ENCODE measurements at regions not wholly inside any gene's neighbourhood (a gene's known extent, or its start where the extent isn't known, plus 50 kb on each side); places are given as distances from the start of the nearest gene placed in this dataset.

DNA sequence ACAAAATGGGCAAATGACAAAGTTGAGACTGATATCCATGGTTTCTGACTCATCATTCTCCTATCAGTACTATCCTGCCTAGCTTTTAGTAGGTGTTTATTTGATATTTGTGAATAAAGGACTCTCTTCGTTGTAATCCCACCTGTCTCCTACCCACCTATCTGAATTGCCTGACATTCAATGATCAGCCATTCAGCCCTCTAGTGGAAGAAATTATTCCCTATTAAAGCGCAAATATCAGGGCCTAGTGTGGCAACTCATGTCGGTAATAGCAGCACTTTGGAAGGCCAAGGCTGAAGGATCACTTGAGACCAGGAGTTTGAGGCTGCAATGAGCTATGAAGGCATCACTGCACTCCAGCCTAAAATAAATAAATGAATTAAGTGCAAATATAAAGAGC, 195.7 kb upstream of the SETMAR start:
- TF ChIP-seq GABPA (IDR thresholded peaks at IDR 0.05 in 1 of 2, conservative IDR thresholded peaks at IDR 0.05 in 1 of 2) (no peak), JUND (IDR thresholded peaks at IDR 0.05) (no peak), RAD21 (IDR thresholded peaks at IDR 0.05) (no peak), MAX (IDR thresholded peaks at IDR 0.05) (no peak), FOXA1 (IDR thresholded peaks at IDR 0.05) (no peak)
- TF ChIP-seq, protein P1, sequence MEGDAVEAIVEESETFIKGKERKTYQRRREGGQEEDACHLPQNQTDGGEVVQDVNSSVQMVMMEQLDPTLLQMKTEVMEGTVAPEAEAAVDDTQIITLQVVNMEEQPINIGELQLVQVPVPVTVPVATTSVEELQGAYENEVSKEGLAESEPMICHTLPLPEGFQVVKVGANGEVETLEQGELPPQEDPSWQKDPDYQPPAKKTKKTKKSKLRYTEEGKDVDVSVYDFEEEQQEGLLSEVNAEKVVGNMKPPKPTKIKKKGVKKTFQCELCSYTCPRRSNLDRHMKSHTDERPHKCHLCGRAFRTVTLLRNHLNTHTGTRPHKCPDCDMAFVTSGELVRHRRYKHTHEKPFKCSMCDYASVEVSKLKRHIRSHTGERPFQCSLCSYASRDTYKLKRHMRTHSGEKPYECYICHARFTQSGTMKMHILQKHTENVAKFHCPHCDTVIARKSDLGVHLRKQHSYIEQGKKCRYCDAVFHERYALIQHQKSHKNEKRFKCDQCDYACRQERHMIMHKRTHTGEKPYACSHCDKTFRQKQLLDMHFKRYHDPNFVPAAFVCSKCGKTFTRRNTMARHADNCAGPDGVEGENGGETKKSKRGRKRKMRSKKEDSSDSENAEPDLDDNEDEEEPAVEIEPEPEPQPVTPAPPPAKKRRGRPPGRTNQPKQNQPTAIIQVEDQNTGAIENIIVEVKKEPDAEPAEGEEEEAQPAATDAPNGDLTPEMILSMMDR (IDR thresholded peaks at IDR 0.05; ENCODE audit: low read depth, low read length, missing input control): no peak
- TF ChIP-seq, protein P2, sequence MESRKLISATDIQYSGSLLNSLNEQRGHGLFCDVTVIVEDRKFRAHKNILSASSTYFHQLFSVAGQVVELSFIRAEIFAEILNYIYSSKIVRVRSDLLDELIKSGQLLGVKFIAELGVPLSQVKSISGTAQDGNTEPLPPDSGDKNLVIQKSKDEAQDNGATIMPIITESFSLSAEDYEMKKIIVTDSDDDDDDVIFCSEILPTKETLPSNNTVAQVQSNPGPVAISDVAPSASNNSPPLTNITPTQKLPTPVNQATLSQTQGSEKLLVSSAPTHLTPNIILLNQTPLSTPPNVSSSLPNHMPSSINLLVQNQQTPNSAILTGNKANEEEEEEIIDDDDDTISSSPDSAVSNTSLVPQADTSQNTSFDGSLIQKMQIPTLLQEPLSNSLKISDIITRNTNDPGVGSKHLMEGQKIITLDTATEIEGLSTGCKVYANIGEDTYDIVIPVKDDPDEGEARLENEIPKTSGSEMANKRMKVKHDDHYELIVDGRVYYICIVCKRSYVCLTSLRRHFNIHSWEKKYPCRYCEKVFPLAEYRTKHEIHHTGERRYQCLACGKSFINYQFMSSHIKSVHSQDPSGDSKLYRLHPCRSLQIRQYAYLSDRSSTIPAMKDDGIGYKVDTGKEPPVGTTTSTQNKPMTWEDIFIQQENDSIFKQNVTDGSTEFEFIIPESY (IDR thresholded peaks at IDR 0.05): no peak
